Activated CD4-positive, alpha-beta T cell treated with anti-CD3 and anti-CD28 coated beads, Interleukin-2, amount 50 U/mL, for 4 hours (primary cell): ENCODE measurements at regions not wholly inside any gene's neighbourhood (a gene's known extent, or its start where the extent isn't known, plus 50 kb on each side); places are given as distances from the start of the nearest gene placed in this dataset.

ENCODE experiments used
- DNase-seq, 2 experiments: peaks; one replicate each; pipeline ENCODE4 v3.0.0-alpha.2; 2020

DNA sequence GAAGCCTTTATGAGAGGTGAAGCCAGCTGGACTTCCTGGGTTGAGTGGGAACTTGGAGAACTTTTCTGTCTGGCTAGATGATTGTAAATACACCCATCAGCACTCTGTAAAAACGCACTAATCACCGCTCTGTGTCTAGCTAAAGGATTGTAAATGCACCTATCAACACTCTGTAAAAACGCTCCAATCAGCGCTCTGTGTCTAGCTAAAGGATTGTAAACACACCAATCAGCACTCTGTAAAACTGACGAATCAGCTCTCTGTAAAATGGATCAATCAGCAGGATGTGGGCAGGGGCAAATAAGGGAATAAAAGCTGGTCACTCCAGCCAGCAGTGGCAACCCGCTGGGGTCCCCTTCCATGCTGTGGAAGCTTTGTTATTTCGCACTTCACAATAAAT is 163.6 kb upstream of the SLC39A10 start:
- no peak for DNase-seq

- no peak for DNase-seq
These were observed 166.7 kb upstream of the SLC39A10 start for GRCh38 chr2:195490319-195490718.

GRCh38 chr2:195489101-195489500 is 167.9 kb upstream of the SLC39A10 start:
- DNase-seq, result no peak

- DNase-seq, result no peak
These were observed 168.5 kb upstream of the SLC39A10 start for GRCh38 chr2:195488567-195488966.

GRCh38 chr2:195486987-195487644 is 169.9 kb upstream of the SLC39A10 start:
- DNase-seq, result no peak

DNA sequence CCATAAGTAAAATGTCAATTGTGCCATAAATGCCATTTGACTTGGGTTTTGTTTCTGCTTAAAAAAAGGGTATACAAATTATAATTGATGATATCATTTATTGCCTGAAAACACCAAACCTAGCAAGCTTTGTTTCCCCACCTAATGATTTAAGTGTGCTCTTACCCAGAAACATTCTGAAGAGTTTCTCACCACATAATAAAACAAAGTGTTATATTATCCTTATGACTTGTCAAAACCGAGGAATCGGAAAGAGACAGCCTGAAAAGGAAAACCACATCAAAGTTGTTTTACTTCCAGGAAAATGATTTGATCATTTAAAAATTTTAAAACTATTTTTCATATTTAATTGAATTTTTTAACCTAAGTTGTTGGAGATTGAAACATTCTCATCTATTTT is 170.5 kb upstream of the SLC39A10 start:
- DNase-seq, result no peak

DNA sequence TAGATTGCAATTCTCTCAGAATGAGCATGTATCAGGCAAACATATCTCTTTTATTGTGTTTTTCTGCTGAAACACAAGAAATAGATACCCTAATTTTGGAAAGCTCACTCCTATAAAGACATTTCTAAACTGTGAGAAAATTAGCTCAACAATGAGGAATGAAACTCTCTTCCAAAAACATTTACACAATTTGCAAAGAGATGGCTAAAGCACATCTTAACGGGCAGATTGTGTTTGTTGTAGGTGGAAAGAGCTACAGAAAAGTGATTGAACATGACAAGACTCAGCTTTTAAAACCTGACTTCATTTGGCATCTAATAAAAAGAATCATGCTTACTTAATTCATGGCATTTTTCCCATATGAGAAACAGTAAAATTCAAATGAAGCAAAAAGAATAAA is 175.0 kb upstream of the SLC39A10 start:
- DNase-seq, result no peak

DNA sequence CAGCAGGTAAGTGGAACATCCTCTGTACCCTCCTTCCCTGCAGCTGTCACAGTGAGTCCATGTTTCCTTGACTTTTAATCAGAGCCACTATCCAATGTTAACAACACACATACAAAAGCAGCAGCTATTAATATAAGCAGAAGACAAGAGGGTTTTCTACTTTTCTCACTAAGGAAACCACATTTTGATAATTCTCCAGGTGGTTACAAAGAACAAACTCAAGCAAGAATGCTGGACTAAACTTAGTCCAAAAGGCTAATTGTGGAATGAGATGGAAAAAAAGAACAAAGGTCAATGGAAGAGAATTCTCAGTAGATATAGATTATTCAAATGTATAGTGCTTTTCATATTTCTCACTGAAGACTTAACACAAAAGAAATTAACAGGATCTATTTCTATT is 176.9 kb upstream of the SLC39A10 start:
- no peak for DNase-seq

- DNase-seq, result no peak
These were observed 177.6 kb upstream of the SLC39A10 start for GRCh38 chr2:195479407-195479806.

- no peak for DNase-seq
These were observed 179.0 kb upstream of the SLC39A10 start for GRCh38 chr2:195477996-195478382.

DNA sequence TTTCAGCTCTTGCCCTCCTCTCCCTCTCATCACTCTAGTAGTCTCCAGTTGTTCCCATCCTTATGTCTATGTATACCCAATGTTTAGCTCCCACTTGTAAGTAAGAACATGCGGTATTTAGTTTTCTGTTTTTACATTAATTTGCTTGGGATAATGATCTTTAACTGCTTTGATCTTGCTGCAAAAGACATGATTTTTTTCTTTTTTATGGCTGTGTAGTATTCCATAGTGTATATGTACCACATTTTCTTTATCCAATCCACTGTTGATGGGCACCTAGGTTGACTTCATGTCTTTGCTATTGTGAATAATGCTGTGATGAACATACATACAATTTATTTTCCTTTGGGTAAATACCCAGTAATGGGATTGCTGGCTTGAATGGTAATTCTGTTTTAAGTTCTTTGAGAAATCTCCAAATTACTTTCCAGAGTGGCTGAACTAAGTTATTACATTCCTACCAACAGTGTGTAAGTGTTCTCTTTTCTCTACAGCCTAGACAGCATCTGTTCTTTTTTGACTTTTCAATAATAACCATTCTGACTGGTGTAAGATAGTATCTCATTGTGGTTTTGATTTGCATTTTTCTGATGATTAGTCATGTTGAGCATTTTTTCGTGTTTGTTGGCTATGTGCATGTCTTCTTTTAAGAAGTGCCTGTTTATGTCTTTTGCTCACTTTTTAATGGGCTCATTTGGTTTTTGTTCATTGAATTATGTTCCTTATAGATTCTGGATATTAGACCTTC is 179.6 kb upstream of the SLC39A10 start:
- DNase-seq, result no peak

DNA sequence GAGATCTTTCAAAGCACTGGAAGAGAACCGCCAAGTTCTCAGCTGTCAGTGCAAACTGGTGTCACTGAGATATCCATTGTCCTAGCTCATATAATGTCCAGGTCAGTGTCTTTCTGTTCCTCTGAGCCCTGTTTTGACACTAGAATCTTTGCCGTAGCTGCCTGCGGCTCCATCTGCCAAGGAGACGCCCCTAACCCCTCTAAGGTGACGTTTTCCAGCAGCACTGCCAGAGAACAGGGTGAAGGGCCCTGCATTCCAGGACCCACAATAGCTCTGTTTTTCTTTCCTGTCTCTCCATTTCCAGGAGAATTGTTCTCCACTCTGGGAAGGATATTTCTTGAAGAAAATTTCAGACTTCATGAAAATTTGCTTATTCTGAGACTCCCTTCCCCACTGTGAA is 181.7 kb upstream of the SLC39A10 start:
- no peak for DNase-seq

GRCh38 chr2:195473862-195474261 is 183.2 kb upstream of the SLC39A10 start:
- no peak for DNase-seq

GRCh38 chr2:195472501-195473234 is 184.4 kb upstream of the SLC39A10 start:
- DNase-seq, result no peak

GRCh38 chr2:195471807-195472206 is 185.2 kb upstream of the SLC39A10 start:
- DNase-seq, result no peak

DNA sequence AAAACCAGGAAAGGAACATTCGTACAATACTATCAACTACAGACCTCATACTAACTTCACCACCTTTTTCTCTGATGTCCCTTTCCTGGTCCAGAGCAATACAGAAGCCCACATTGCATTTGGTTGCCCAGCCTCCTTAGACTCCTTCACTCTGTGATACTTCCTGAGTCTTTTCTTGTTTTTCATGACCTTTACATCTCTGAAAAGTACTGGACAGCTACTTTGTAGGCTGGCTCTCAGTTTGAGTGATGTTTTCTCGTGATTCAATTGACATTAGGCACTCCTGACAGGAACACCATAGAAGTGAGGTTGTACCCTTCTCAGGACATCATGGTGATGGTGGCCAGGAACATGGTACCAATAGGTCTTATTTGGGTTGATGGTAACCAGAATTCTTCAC is 185.9 kb upstream of the SLC39A10 start:
- no peak for DNase-seq

GRCh38 chr2:195470622-195471021 is 186.4 kb upstream of the SLC39A10 start:
- DNase-seq, result no peak

- DNase-seq, result no peak
These were observed 188.3 kb upstream of the SLC39A10 start for GRCh38 chr2:195468771-195469170.

GRCh38 chr2:195466427-195466826 is 190.6 kb upstream of the SLC39A10 start:
- DNase-seq, result no peak

- DNase-seq, result no peak
These were observed 196.0 kb upstream of the SLC39A10 start for GRCh38 chr2:195461010-195461409.

DNA sequence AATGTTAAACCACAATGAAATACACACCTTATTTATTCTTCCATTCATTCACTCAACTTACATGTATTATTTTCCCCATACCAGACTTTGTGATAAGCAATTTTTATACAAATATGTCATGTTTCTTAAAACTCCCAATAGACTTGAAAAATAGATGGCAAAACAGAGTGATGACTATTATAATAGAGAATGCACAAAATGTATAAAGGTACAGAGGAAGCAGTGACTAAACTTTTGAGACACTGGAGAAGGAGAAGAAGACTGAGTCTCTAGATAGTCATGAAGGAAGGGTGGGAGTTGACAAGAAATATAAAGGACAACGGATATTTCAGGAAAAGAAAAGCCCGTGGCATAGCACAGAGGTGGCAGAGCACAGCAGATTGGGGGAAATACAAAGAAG is 198.1 kb upstream of the SLC39A10 start:
- DNase-seq, result no peak

- no peak for DNase-seq
These were observed 199.2 kb upstream of the SLC39A10 start for GRCh38 chr2:195457873-195458272.

GRCh38 chr2:195456771-195457170 is 200.3 kb upstream of the SLC39A10 start:
- DNase-seq, result no peak

DNA sequence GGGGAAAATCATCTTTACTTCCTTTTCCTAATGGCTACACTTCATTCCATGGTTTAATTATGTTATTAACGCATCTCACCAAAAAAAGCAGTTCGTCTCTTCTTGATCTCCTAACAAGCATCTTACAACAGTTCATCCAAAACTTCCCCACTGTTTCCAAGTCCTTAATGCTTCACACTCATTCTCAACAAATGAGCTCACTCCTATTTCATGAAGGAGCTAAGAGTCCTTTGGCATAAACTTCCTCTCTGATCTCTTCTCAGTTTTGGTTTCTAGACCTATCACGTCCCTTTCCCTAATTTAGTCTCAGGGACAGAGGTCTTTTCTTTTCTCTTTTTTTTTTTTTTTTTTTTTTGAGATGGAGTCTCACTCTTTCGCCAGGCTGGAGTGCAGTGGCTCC is 205.9 kb upstream of the SLC39A10 start:
- DNase-seq, result no peak
